Activated CD8-positive, alpha-beta T cell treated with anti-CD3 and anti-CD28 coated beads for 36 hours (primary cell): ENCODE measurements at regions not wholly inside any gene's neighbourhood (a gene's known extent, or its start where the extent isn't known, plus 50 kb on each side); places are given as distances from the start of the nearest gene placed in this dataset.

Source experiments
- ATAC-seq: fragments of 200-7000 bp; cut with Tn5 transposase; one replicate; pipeline ENCODE4 v1.10.0; 2021; ENCODE audit warnings: mild to moderate bottlenecking, moderate library complexity
- CTCF ChIA-PET: fragments of 350-600 bp; sonication (Branson Sonifier 250); formaldehyde crosslinking; loops from one replicate; lab custom pipeline; 2021; ENCODE audit warnings: antibody characterized with exemption; lab: Charles Lee
- POLR2A ChIA-PET: fragments of 350-600 bp; sonication (Branson Sonifier 250); formaldehyde crosslinking; loops from one replicate; lab custom pipeline; 2021; ENCODE audit warnings: antibody characterized with exemption; lab: Charles Lee
- DNase-seq: peaks from one replicate; pipeline ENCODE4 v3.0.0-alpha.2; 2020
- H3K27ac Mint-ChIP-seq: one replicate; pipeline ENCODE4 v1.8.0; 2021; ENCODE audit warnings: mild to moderate bottlenecking, mixed read lengths
- H3K27me3 Mint-ChIP-seq: one replicate; pipeline ENCODE4 v1.8.0; 2021; ENCODE audit warnings: mixed read lengths
- H3K36me3 Mint-ChIP-seq: one replicate; pipeline ENCODE4 v1.8.0; 2021; ENCODE audit warnings: low read depth, mixed read lengths
- H3K4me1 Mint-ChIP-seq: one replicate; pipeline ENCODE4 v1.8.0; 2021; ENCODE audit warnings: low read depth, mixed read lengths
- H3K4me3 Mint-ChIP-seq: one replicate; pipeline ENCODE4 v1.8.0; 2021; ENCODE audit warnings: mild to moderate bottlenecking, moderate library complexity, mixed read lengths
- H3K9me3 Mint-ChIP-seq: one replicate; pipeline ENCODE4 v1.8.0; 2021; ENCODE audit warnings: mixed read lengths
- CTCF ChIP-seq: fragments of 200-600 bp; IDR thresholded peaks from one replicate; pipeline ENCODE4 v1.8.0; 2022; ENCODE audit warnings: antibody characterized with exemption, mild to moderate bottlenecking
- intact Hi-C: fragments of 100-400 bp; cut with micrococcal nuclease; formaldehyde crosslinking; loops from one replicate; pipeline ENCODE4 v1.10.0; 2022

GRCh38 chr12:68509242-68509641, 101.5 kb upstream of the RAP1B start:
- H3K36me3 Mint-ChIP-seq, result peaks cover 1% of the 10 kb centered on the region
- no peak for TF ChIP-seq CTCF
- intact Hi-C loops, result no loop called here
- peaks cover 2% of the 10 kb centered on the region for H3K9me3 Mint-ChIP-seq
- peaks cover 11% of the 10 kb centered on the region for H3K4me1 Mint-ChIP-seq
- no peak overlapping the region for H3K27ac Mint-ChIP-seq
- CTCF ChIA-PET, result interaction anchor here (1.1 to 1.5 kb wide), 2 partner anchors 11 to 178 kb away, joined by 3 read pairs; no protein-coding TSS in a partner anchor
- H3K27me3 Mint-ChIP-seq, result no peaks in the 10 kb centered on the region
- H3K4me3 Mint-ChIP-seq, result no peak overlapping the region
- DNase-seq (no peak), ATAC-seq (no peak)
- POLR2A ChIA-PET, result interaction anchor here (0.6 kb wide), 1 partner anchor 98 kb away, joined by 3 read pairs; no protein-coding TSS in a partner anchor

GRCh38 chr12:68510397-68510796, 100.3 kb upstream of the RAP1B start:
- POLR2A ChIA-PET, result no interaction called here
- H3K27me3 Mint-ChIP-seq, result no peaks in the 10 kb centered on the region
- ATAC-seq (no peak), DNase-seq (no peak)
- TF ChIP-seq CTCF, result no peak
- intact Hi-C loops, result no loop called here
- H3K36me3 Mint-ChIP-seq, result peaks cover 1% of the 10 kb centered on the region
- peaks cover 2% of the 10 kb centered on the region for H3K9me3 Mint-ChIP-seq
- no peak overlapping the region for H3K4me3 Mint-ChIP-seq
- H3K27ac Mint-ChIP-seq, result no peak overlapping the region
- peaks cover 11% of the 10 kb centered on the region for H3K4me1 Mint-ChIP-seq
- CTCF ChIA-PET, result interaction anchor here (0.8 to 1.5 kb wide), 7 partner anchors 10 to 179 kb away, joined by 3 to 4 read pairs (median 3); no protein-coding TSS in a partner anchor

GRCh38 chr12:68514807-68515411, 95.8 kb upstream of the RAP1B start:
- POLR2A ChIA-PET, result no interaction called here
- ATAC-seq, result no peak
- H3K4me3 Mint-ChIP-seq, result no peak overlapping the region

GRCh38 chr12:68515793-68516192, 94.9 kb upstream of the RAP1B start:
- DNase-seq (no peak), ATAC-seq (no peak)
- peaks cover 2% of the 10 kb centered on the region for H3K9me3 Mint-ChIP-seq
- no peak overlapping the region for H3K27ac Mint-ChIP-seq
- no peaks in the 10 kb centered on the region for H3K27me3 Mint-ChIP-seq
- ChIA-PET POLR2A (no interaction called here), CTCF (no interaction called here)
- intact Hi-C loops, result no loop called here
- H3K4me3 Mint-ChIP-seq, result no peak overlapping the region
- H3K36me3 Mint-ChIP-seq, result no peaks in the 10 kb centered on the region
- TF ChIP-seq CTCF, result no peak
- H3K4me1 Mint-ChIP-seq, result no peaks in the 10 kb centered on the region

More at GRCh38 chr12:68514807-68515411, 95.8 kb upstream of the RAP1B start:
- H3K27me3 Mint-ChIP-seq, result no peaks in the 10 kb centered on the region
- H3K9me3 Mint-ChIP-seq, result peaks cover 2% of the 10 kb centered on the region
- CTCF ChIA-PET, result no interaction called here
- DNase-seq, result no peak
- H3K36me3 Mint-ChIP-seq, result no peaks in the 10 kb centered on the region
- H3K4me1 Mint-ChIP-seq, result no peaks in the 10 kb centered on the region
- H3K27ac Mint-ChIP-seq, result no peak overlapping the region
- intact Hi-C loops, result no loop called here
- no peak for TF ChIP-seq CTCF

- no peaks in the 10 kb centered on the region for H3K36me3 Mint-ChIP-seq
- ATAC-seq, result no peak
- no peak overlapping the region for H3K4me3 Mint-ChIP-seq
- no peaks in the 10 kb centered on the region for H3K27me3 Mint-ChIP-seq
- no peak overlapping the region for H3K27ac Mint-ChIP-seq
- no peak for DNase-seq
- TF ChIP-seq CTCF, result no peak
- peaks cover 8% of the 10 kb centered on the region for H3K4me1 Mint-ChIP-seq
- no peaks in the 10 kb centered on the region for H3K9me3 Mint-ChIP-seq
- intact Hi-C loops, result no loop called here
- ChIA-PET POLR2A (no interaction called here), CTCF (interaction anchor here (0.9 kb wide), 1 partner anchor 364 kb away, joined by 3 read pairs; no protein-coding TSS in a partner anchor)
Observed at GRCh38 chr12:68521321-68521839, 89.3 kb upstream of the RAP1B start.
